Kidney (tissue), 13 donors: ENCODE measurements at regions not wholly inside any gene's neighbourhood (a gene's known extent, or its start where the extent isn't known, plus 50 kb on each side); places are given as distances from the start of the nearest gene placed in this dataset.

Experiments
- DNase-seq, 5 donors: peaks; one replicate each; pipeline ENCODE4 v3.0.0-alpha.2; 2013 to 2020
- FAIRE-seq: peaks from 2 replicates; lab custom pipeline; 2012; peaks lifted over from hg19 to GRCh38; lab: Jason Lieb, UNC
- H3K27ac ChIP-seq, 2 donors: one replicate each; pipeline ENCODE4 v1.7.0; 2013; ENCODE audit warnings: low read depth in 2 of 2, low read length in 2 of 2, inconsistent platforms in 1 of 2
- H3K27me3 ChIP-seq: one replicate; pipeline ENCODE4 v1.7.1; 2013; ENCODE audit warnings: low read length, inconsistent platforms; ENCODE audit not compliant: control insufficient read depth, insufficient read depth
- H3K36me3 ChIP-seq, 3 donors: one replicate each; pipeline versions ENCODE4 v1.7.0 to v1.7.1; 2013; ENCODE audit warnings: low read length in 3 of 3, control low read depth in 1 of 3, inconsistent platforms in 1 of 3; ENCODE audit not compliant: insufficient read depth in 3 of 3, control insufficient read depth in 2 of 3
- H3K4me1 ChIP-seq, 3 donors: one replicate each; pipeline versions ENCODE4 v1.7.0 to v1.7.1; 2013; ENCODE audit warnings: low read length in 3 of 3, inconsistent platforms in 1 of 3, low read depth in 1 of 3; ENCODE audit not compliant: control insufficient read depth in 2 of 3, insufficient read depth in 2 of 3
- H3K4me3 ChIP-seq, 3 donors: one replicate each; pipeline versions ENCODE4 v1.7.0 to v1.8.1; 2013; ENCODE audit warnings: low read length in 3 of 3, control low read depth in 1 of 3, inconsistent platforms in 1 of 3
- H3K9ac ChIP-seq, 3 donors: one replicate each; pipeline versions ENCODE4 v1.7.0 to v1.7.1; 2013; ENCODE audit warnings: low read length in 3 of 3, control low read depth in 1 of 3, inconsistent platforms in 1 of 3
- H3K9me3 ChIP-seq, 3 donors: one replicate each; pipeline versions ENCODE4 v1.7.0 to v1.7.1; 2013; ENCODE audit warnings: low read length in 3 of 3, control low read depth in 1 of 3, inconsistent platforms in 1 of 3; ENCODE audit not compliant: control insufficient read depth in 2 of 3, insufficient read depth in 1 of 3
- CTCF ChIP-seq: IDR thresholded peaks from 3 replicates; pipeline ENCODE4 v1.5.1; 2012; ENCODE audit warnings: mild to moderate bottlenecking, moderate library complexity, borderline replicate concordance; ENCODE audit not compliant: insufficient read depth; ENCODE audit errors: extremely low read depth
- intact Hi-C: fragments of 100-400 bp; cut with DNase I; formaldehyde crosslinking; loops from one replicate; pipeline ENCODE4 v1.11.1; 2022
- donor health status: control.
- donor health status: control.
- donor health status: control.
- donor health status: control.
- donor health status: control.
- donor health status: DM: yes; HTN: yes; CAD: no.
- donor health status: Normal renal cell carcinoma (clear cell type).

- Histone ChIP-seq H3K9me3 (no peaks in the 10 kb centered on the region), H3K4me1 (peaks cover 0 to 4% (median 0%) of the 10 kb centered on the region in 3 donors), H3K36me3 (no peaks in the 10 kb centered on the region), H3K4me3 (no peak overlapping the region), H3K27ac (no peak overlapping the region), H3K9ac (no peak overlapping the region), H3K27me3 (no peaks in the 10 kb centered on the region)
- FAIRE-seq (no peak), DNase-seq (no peak)
- intact Hi-C loops, result no loop called here
- TF ChIP-seq CTCF, result no peak
Measured at GRCh38 chr6:150744522-150745260, 120.8 kb upstream of the MTHFD1L start.

- no peaks in the 10 kb centered on the region for H3K27me3 ChIP-seq
- intact Hi-C loops, result no loop called here
- no peaks in the 10 kb centered on the region for H3K9me3 ChIP-seq
- H3K27ac ChIP-seq, result no peak overlapping the region
- DNase-seq, result peak in 1 of 5 donors; percentile 54
- no peak for TF ChIP-seq CTCF
- FAIRE-seq, result no peak
- no peak overlapping the region for H3K9ac ChIP-seq
- H3K4me1 ChIP-seq, result peaks cover 0 to 4% (median 0%) of the 10 kb centered on the region in 3 donors
- H3K36me3 ChIP-seq, result no peaks in the 10 kb centered on the region
- H3K4me3 ChIP-seq, result no peak overlapping the region
Measured at GRCh38 chr6:150745896-150746295, 119.6 kb upstream of the MTHFD1L start.

GRCh38 chr6:150747155-150747554 is 118.3 kb upstream of the MTHFD1L start:
- no peaks in the 10 kb centered on the region for H3K9me3 ChIP-seq
- peaks cover 0 to 4% (median 0%) of the 10 kb centered on the region in 3 donors for H3K4me1 ChIP-seq
- H3K36me3 ChIP-seq, result no peaks in the 10 kb centered on the region
- intact Hi-C loops, result no loop called here
- H3K4me3 ChIP-seq, result no peak overlapping the region
- DNase-seq (no peak), FAIRE-seq (no peak)
- no peaks in the 10 kb centered on the region for H3K27me3 ChIP-seq
- TF ChIP-seq CTCF, result no peak
- H3K9ac ChIP-seq, result no peak overlapping the region
- H3K27ac ChIP-seq, result no peak overlapping the region
